KBM-7 (cell line): ENCODE measurements at regions not wholly inside any gene's neighbourhood (a gene's known extent, or its start where the extent isn't known, plus 50 kb on each side); places are given as distances from the start of the nearest gene placed in this dataset.
A peak's percentile ranks its signal among the peaks of the same experiment; 100 is the strongest.
"Not testable (repeated sequence)": the region's sequence is repeated elsewhere in the genome, so short reads cannot be mapped to it uniquely, and the experiment has no call there.

ENCODE experiments used
- DNase-seq: peaks from one replicate; pipeline ENCODE4 v3.0.0-alpha.2; 2015
- in situ Hi-C: fragments of 300-500 bp; cut with MboI; formaldehyde crosslinking; loops from 2 replicates; pipeline ENCODE4 v1.14.3; 2020; ENCODE audit warnings: low sequenced_read_pairs, low pct_unique_long_range_greater_than_20kb, mixed read lengths

- in situ Hi-C loops = no loop called here
- DNase-seq = no peak
Measured at GRCh38 chr7:86592185-86592584, 51.5 kb upstream of the GRM3 start.

DNA sequence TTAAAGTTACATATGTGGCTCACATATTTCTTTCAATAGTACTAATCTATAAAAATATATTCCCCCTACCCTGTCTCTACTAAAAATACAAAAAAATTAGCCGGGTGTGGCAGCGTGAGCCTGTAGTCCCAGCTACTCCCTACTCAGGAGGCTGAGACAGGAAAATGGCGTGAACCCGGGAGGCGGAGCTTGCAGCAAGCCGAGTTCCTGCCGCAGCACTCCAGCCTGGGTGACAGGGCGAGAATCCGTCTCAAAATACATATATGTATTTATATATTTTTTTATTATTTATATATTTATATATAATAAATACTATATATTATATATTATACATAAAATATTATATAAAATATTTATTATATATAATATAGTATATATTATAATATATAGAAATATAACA is 69.7 kb upstream of the GRM3 start:
- in situ Hi-C loops = no loop called here
- DNase-seq = no peak

GRCh38 chr7:86558680-86559501 is 84.8 kb upstream of the GRM3 start:
- DNase-seq = no peak
- in situ Hi-C loops = no loop called here

GRCh38 chr7:86534641-86535040 is 109.1 kb upstream of the GRM3 start:
- in situ Hi-C loops = no loop called here
- DNase-seq = no peak

DNA sequence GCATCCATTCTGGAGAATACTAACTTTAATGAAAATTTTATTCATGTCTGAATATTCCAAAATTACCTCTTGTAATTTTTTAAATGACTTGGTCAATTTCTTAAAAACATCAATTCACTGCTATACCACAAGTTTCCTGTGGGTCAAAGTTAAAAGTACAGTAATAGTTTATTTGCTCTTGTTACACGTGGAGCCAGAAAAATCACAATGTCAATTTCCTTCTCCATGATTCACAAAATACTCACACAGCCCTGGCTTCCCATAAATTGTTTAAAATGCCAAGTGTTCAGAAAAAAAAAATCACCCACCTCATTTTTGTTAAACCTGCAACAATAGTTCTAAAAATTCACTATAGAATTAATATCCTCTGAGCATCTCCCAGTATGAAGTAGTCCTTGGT is 139.5 kb upstream of the GRM3 start:
- no peak for DNase-seq
- in situ Hi-C loops = no loop called here

DNA sequence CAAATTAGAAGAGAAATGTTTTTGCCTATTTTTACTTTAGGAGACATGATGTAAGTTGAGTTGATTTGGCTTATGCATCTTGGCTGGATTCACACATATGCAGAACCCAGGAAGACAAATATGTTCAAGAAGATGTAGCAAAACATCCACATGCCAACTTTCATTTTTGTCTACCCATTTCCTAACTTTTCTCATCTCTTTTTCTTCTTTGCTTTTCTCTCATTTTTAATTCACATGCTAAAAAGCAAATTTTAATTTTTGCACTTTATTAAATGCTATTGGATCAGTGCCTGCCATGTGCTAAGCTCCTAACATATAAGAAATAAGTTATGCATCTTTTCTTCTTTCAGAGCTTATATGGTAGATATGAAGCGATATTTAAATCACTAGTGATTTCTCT is 143.7 kb upstream of the GRM3 start:
- no peak for DNase-seq
- in situ Hi-C loops = no loop called here

DNA sequence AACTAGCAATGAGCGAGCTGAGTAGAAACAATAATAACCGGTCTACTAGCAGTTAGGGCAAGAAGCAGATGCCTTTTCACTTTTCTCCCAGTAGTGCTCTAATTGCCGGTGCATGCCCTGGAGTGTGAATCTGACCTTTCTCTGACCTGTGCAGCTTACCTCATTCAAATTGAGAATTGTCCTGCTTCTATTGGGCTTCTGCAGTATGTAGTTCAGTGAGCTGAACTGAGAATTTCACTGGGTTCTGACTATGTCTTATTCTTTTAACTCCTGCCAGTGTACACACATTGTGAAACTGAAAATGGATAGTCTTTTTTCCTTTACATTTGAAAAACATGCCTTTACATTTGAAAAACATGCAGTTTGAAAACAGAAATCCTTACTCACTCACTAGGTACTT is 157.9 kb upstream of the GRM3 start:
- no peak for DNase-seq
- in situ Hi-C loops = no loop called here

- no peak for DNase-seq
- in situ Hi-C loops = no loop called here
Measured at GRCh38 chr7:86479144-86479543, 164.6 kb upstream of the GRM3 start.

DNA sequence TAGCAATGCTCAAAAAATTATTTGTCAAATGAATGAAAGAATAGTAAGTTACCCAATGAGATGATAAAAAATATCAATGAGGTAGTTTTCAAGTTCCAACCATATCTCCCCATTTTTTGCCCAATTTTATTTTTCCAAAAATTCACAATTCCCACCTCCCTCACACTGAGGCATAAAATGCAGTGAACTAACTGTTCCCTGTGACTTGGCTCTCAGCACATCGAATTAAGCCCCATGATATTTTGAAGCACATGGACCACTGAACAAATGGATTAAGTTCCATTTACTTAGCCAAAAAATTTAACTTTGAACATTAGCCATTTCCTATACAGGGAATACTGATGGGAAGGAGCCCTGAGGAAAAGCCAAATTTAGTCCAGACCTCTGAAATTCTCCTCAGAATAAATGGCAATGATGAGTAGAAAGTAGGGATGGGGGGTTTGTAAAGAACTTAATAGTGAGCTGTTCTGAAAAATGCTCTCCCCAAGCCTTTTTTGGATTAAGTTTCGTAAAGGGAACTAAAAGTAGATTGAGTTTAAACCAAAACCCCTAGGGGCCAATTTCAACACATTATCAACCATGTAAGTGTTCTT is 166.3 kb upstream of the GRM3 start:
- in situ Hi-C loops = no loop called here
- no peak for DNase-seq

GRCh38 chr7:86470763-86471162 is 172.9 kb upstream of the GRM3 start:
- in situ Hi-C loops = no loop called here
- no peak for DNase-seq

DNA sequence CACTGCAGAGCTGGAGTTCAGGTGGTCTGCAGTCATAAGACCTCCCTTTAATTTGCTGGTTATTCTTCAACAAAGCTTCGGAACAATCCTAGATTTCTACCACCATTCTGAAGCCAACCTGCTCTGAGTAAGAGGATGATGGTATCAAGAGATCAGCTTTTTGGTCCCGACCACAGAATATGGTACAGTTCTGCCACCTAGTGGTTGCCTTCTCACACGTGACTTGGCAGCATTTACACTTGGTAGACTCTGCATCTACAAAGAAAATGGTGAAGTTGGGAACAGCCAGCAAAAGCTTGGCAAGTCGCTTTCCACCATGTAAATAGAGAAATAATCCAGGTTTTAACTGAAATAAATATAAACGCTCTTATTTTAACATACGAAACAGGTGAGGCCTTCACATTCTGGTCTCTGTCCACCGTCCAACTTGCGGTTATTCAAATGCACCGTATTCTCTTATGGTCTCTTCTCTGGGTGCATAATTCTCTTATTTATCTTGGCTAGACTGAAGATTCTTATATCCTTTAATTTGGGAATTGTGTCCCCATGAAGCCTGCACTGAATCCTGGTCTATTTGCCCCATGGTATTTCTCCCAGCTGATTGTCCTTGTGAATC is 173.9 kb upstream of the GRM3 start:
- in situ Hi-C loops = no loop called here
- DNase-seq = peak; percentile 73

DNA sequence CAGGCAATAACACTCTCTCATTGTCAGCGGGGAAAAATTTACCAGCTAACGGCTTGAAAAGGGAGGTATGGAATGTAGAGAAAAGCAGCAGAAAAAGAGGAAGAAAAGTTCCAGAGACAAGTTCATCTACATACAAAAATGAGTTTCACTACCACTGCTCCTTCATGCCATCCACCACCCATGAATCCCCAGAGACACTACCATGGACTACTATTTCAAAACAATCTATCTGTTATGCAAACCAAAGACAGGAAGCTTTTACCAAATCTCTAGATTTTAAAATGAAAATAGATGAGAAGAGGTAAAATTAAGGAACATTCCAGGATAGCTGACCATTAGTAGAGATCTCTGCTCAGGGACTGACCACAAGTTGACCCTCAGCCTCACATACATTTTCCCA is 189.0 kb upstream of the GRM3 start:
- no peak for DNase-seq
- in situ Hi-C loops = no loop called here

DNA sequence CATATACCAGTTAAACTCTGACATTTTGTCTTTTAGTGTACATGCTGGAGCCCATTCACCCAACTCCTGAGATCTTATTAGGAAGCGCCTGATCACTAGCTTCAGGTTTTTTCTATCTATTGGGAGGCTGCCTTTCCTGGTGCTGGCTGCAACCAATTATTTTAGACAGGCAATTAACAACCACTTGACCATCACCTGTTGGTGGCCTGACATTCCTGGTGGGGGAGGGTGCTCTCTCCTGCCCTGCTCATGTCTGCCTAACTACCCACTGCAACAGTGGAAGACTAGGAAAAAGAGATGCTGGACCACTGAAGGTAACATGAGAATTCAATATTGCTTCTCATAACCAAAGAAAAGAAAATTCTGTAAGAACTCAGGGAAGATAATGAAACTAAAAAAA is 190.3 kb upstream of the GRM3 start:
- in situ Hi-C loops = no loop called here
- no peak for DNase-seq

DNA sequence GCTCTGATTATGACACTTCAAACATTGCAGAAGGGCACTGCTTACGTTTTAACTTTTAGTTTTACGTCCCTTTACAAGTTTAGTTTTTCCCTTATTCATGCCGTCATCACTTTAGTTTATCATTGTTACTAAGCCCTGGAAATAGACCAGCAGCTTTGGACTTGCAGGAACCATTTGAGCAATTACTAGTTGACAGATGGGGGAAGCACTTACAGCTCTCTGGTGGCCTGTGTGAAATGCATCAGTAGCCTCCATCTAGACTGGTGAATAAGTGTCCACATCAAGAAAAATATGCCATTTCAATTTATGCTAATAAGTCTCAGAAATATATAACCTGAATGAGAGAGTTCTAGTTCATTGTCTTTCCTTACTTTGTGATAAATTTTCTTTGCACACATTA is 194.9 kb upstream of the GRM3 start:
- DNase-seq = no peak
- in situ Hi-C loops = no loop called here

DNA sequence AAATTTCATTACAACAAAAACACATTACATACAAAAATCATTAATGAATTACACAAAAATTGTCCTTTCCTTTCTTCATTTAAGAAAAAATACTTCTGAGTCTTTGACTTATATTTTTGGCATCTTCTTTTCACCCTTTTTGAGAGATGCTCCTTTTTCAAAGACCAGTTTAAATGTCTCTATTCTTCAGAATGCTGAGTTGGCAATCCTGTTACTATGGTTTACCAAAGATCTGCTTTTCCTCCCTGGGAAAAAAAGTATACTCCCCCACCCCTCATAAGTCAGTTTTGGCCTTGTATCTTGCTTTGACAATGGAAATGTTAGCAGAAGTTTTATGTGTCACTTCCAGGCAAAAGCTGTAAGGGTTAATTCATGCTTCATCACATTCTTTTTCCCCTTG is 198.4 kb upstream of the GRM3 start:
- DNase-seq = no peak
- in situ Hi-C loops = no loop called here

DNA sequence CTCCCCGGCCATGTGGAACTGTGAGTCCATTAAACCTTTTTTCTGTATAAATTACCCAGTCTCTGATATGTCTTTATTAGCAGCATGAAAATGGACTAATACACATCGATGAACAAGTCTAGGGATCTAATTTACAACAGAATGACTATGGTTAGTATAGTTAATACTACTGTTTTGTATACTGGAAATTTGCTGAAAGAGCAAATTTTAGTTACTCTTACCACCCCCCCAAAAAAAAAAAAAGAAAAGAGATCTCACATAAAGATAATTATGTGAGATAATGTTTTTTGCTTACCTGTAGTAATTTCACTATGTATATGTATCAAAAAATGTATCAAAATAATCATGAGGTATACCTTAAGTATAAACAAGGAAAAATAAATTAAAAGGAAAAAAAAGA is 199.5 kb upstream of the GRM3 start:
- in situ Hi-C loops = no loop called here
- no peak for DNase-seq

DNA sequence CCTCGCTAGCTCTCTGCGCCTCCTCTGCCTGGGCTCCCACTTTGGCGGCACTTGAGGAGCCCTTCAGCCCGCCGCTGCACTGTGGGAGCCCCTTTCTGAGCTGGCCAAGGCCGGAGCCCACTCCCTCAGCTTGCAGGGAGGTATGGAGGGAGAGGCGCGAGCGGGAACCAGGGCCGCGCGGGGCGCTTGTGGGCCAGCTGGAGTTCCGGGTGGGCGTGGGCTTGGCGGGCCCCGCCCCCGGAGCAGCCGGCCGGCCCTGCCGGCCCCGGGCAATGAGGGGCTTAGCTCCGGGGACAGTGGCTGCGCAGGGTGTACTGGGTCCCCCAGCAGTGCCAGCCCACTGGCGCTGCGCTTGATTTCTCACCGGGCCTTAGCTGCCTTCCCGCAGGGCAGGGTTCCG is 203.3 kb upstream of the GRM3 start:
- in situ Hi-C loops, DNase-seq: not testable (repeated sequence)

- DNase-seq = no peak
- in situ Hi-C loops = no loop called here
Measured at GRCh38 chr7:86437951-86438450, 205.7 kb upstream of the GRM3 start.

- no peak for DNase-seq
- in situ Hi-C loops = no loop called here
Measured at GRCh38 chr7:86431761-86432160, 211.9 kb upstream of the GRM3 start.

- in situ Hi-C loops = no loop called here
- DNase-seq = no peak
Measured at GRCh38 chr7:86411814-86412213, 231.9 kb upstream of the GRM3 start.
